SKM-1 (cell line): ENCODE measurements at regions not wholly inside any gene's neighbourhood (a gene's known extent, or its start where the extent isn't known, plus 50 kb on each side); places are given as distances from the start of the nearest gene placed in this dataset.
"Not testable (repeated sequence)": the region's sequence is repeated elsewhere in the genome, so short reads cannot be mapped to it uniquely, and the experiment has no call there.

Experiments
- DNase-seq: peaks from one replicate; lab custom pipeline; 2025; ENCODE audit not compliant: unreplicated experiment; lab: John Stamatoyannopoulos, UW

GRCh38 chrX:125089761-125090445 is 229.8 kb upstream of the TEX13C start:
- no peak for DNase-seq

- no peak for DNase-seq
These were observed 225.8 kb upstream of the TEX13C start for GRCh38 chrX:125093852-125094251.

GRCh38 chrX:125094901-125095300 is 224.8 kb upstream of the TEX13C start:
- DNase-seq: no peak

- no peak for DNase-seq
These were observed 223.2 kb upstream of the TEX13C start for GRCh38 chrX:125096469-125096868.

GRCh38 chrX:125096870-125097269 is 222.8 kb upstream of the TEX13C start:
- no peak for DNase-seq

- DNase-seq: no peak
These were observed 217.5 kb upstream of the TEX13C start for GRCh38 chrX:125101971-125102755.

- no peak for DNase-seq
These were observed 216.0 kb upstream of the TEX13C start for GRCh38 chrX:125103693-125104092.

GRCh38 chrX:125108921-125109320 is 210.8 kb upstream of the TEX13C start:
- DNase-seq: no peak

GRCh38 chrX:125131164-125131563 is 188.5 kb upstream of the TEX13C start:
- DNase-seq: peak; percentile 0

GRCh38 chrX:125132274-125132673 is 187.4 kb upstream of the TEX13C start:
- peak; percentile 4 for DNase-seq

- no peak for DNase-seq
These were observed 182.2 kb upstream of the TEX13C start for GRCh38 chrX:125137521-125137920.

- no peak for DNase-seq
These were observed 169.4 kb upstream of the TEX13C start for GRCh38 chrX:125150231-125150630.

- DNase-seq: no peak
These were observed 168.5 kb upstream of the TEX13C start for GRCh38 chrX:125151146-125151545.

- no peak for DNase-seq
These were observed 167.7 kb upstream of the TEX13C start for GRCh38 chrX:125152011-125152410.

GRCh38 chrX:125153621-125154020 is 166.1 kb upstream of the TEX13C start:
- DNase-seq: no peak

GRCh38 chrX:125154288-125155257 is 165.1 kb upstream of the TEX13C start:
- not testable (repeated sequence) for DNase-seq

- DNase-seq: not testable (repeated sequence)
These were observed 164.2 kb upstream of the TEX13C start for GRCh38 chrX:125155296-125156033.

- DNase-seq: no peak
These were observed 149.2 kb upstream of the TEX13C start for GRCh38 chrX:125170459-125170858.

GRCh38 chrX:125172531-125172930 is 147.1 kb upstream of the TEX13C start:
- DNase-seq: no peak

- no peak for DNase-seq
These were observed 143.6 kb upstream of the TEX13C start for GRCh38 chrX:125175991-125176584.
